ENCODE measurements at regions not wholly inside any gene's neighbourhood (a gene's known extent, or its start where the extent isn't known, plus 50 kb on each side); places are given as distances from the start of the nearest gene placed in this dataset.
A peak's percentile ranks its signal among the peaks of the same experiment; 100 is the strongest.

DNA sequence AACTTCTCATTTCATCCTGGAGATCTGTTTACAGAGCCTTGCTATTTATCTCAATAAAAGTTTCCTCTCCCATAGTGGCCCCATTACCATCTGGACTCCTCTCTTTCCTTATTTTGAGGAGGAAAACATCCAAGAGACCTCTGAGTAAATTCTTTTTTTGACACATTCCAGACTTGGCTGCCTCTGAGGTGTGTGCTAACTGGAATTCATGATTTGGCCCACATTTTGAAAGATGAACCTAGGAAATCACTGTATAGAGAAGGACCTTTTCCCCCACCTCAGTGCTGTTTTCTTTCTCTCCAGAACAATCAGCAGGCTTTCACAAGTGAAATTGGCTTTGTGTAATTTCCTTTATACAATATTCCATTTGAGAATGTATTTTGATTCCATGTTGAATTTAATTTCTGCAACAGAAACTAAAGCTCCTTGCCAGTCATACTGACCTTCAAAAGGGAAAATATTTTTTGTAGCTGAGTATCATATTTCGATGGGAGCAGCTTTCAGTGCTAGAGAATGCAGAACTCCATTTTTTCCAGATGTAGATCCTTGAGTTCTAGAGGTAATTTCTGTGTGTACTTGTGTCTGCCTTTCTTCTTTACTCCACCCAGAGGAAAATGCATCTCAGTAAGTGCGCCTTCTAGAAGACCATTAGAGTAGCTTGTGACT, 244.9 kb upstream of the RGS6 start:
- no peak for DNase-seq (ENCODE audit: low spot score)
- TF ChIP-seq, protein P1, sequence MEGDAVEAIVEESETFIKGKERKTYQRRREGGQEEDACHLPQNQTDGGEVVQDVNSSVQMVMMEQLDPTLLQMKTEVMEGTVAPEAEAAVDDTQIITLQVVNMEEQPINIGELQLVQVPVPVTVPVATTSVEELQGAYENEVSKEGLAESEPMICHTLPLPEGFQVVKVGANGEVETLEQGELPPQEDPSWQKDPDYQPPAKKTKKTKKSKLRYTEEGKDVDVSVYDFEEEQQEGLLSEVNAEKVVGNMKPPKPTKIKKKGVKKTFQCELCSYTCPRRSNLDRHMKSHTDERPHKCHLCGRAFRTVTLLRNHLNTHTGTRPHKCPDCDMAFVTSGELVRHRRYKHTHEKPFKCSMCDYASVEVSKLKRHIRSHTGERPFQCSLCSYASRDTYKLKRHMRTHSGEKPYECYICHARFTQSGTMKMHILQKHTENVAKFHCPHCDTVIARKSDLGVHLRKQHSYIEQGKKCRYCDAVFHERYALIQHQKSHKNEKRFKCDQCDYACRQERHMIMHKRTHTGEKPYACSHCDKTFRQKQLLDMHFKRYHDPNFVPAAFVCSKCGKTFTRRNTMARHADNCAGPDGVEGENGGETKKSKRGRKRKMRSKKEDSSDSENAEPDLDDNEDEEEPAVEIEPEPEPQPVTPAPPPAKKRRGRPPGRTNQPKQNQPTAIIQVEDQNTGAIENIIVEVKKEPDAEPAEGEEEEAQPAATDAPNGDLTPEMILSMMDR (IDR thresholded peaks at IDR 0.05) = no peak
- peak; percentile 35 for ATAC-seq (ENCODE audit: low FRiP score)

DNA sequence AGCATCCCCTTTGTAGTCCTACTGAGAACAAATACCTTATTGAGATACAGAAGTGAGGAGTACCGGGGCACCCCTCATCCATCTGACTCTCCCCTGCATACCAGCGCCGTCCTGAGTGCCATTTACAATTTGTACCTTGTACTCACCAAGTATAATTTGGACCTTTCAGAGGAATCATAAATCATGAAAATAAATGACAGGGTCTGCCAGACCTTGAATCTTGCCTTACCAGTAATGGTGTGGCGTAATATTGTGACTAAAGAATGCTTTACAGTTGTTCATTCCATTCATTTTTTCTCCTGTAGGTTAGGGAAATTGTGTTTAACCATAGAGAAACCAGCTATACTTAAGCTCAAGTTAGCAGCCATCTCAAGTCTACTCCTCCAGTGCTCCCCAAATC, 243.7 kb upstream of the RGS6 start:
- DNase-seq (ENCODE audit: low spot score) (no peak), ATAC-seq (ENCODE audit: low FRiP score) (no peak)
- TF ChIP-seq, protein P1 (IDR thresholded peaks at IDR 0.05) = no peak

DNA sequence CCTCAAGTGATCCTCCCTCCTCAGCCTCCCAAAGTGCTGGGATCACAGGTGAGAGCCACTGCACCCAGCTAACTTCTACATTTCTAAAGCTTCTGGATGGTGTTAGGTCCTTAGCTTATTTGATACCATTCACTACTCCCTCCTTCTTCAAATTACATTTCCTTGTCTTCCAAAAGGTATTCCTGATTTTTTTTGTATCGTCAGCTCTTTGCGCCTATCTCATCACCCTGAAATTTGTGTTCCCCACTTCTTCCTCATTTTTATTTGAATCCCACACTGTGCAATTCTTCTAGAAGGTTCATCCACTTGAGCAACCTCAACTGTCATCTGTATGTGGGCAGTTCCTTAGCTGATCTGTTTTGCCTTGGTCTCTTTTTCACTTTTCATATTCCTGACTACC, 241.8 kb upstream of the RGS6 start:
- DNase-seq (ENCODE audit: low spot score) (no peak), ATAC-seq (ENCODE audit: low FRiP score) (no peak)
- TF ChIP-seq, protein P1 (IDR thresholded peaks at IDR 0.05) = no peak

DNA sequence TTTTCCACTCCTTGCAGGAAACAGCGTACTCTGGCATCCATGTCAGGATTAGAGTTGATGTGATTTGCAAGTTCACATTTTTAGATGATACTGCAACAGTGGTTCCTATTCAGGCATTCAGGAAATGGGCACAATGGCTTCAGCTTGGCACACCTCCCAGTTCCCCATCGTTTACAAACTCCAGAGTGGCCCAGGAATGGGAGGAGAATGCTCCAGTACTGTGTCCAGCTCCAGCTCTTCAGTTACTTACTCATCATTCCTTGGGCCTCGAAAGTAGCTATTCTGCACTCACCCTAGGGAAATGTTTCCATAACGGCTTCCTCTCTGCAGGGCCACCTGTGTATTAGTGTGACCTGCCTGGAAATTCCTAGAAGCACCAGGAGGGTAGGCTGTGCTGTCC, 239.7 kb upstream of the RGS6 start:
- TF ChIP-seq, protein P1 (IDR thresholded peaks at IDR 0.05) = no peak
- no peak for DNase-seq (ENCODE audit: low spot score)
- ATAC-seq (ENCODE audit: low FRiP score) = no peak

DNA sequence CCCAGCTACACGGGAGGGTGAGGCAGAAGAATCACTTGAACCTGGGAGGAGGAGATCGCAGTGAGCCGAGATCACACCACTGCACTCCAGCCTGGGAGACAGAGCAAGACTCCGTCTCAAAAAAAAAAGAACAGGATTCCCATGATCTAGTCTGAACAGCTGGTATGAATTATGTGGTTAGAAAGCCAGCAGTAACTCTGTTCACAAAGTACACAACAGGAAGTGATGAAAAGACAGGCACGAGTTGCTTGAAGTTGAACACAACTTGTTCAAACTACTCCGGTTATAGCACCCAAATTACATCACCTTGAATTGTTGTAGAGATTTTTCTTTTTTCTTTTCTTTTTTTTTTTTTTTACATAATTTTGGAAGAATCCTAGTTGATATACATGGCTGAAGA, 238.8 kb upstream of the RGS6 start:
- TF ChIP-seq, protein P1 (IDR thresholded peaks at IDR 0.05) = no peak
- ATAC-seq (ENCODE audit: low FRiP score) = no peak
- DNase-seq (ENCODE audit: low spot score) = no peak

DNA sequence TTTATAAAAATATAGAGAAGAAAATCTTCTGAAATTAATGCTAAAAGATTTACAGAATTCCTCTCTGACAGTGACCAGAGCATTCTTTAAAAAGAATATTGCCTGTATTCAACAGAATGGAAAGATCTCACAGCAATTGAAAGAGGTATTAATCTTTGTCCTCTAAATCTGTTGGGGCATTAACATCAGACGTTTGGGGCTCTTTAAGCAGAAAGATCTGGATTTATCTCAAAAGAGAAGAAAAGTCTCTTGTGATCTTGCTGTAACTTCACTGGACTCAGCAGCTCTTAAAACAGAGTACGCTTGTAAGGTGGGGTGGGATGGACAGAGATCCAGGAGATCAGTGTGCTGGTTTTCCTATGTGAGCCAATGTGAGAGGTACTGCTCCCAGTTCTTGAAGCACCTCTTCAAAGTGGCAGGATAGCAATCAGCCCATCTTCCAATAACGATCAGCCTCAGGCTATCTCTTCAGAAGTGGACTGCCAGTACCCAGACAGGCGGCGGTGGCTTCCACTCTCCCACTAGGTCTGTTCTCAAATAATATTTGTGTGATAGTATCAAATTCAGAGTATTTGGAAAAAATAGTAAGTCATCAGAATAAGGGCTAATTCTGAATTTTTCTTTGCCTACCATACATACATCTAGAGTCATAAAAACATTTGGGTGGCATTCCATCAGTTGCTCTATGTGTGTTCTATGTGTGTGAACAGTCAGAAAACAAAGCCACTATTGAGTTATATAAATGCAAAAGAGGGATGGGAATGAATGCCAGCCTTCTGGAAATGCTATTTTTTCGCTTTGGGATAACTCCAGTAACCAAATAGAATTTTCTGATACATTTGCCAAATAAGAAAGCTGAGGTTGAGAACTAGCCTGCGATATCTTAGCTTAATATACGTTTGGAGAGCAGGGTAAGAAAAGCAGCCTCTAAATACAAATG, 237.4 kb upstream of the RGS6 start:
- DNase-seq (ENCODE audit: low spot score) (no peak), ATAC-seq (ENCODE audit: low FRiP score) (no peak)
- TF ChIP-seq, protein P1 (IDR thresholded peaks at IDR 0.05) = no peak
